ENCODE measurements at regions not wholly inside any gene's neighbourhood (a gene's known extent, or its start where the extent isn't known, plus 50 kb on each side); places are given as distances from the start of the nearest gene placed in this dataset.

DNA sequence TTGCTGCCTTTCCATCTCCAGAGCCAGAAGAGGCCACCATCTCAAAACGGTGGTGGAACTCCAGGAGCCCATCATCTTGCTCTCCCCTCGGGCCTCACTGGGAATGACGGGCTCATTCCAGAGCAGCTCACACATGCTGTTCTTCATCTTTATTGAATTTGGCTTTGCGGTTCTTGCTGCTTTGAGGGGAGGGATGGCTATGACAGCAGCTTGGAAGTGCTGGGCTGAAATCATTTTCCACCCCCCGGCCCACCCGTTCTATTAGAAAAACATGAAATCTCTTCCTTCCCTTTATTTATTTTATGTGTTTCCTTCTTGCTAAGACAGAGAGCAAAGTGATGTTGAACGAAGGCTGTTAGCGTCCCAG lies 149.8 kb upstream of the RPL38 start:
- TF ChIP-seq, protein P1, sequence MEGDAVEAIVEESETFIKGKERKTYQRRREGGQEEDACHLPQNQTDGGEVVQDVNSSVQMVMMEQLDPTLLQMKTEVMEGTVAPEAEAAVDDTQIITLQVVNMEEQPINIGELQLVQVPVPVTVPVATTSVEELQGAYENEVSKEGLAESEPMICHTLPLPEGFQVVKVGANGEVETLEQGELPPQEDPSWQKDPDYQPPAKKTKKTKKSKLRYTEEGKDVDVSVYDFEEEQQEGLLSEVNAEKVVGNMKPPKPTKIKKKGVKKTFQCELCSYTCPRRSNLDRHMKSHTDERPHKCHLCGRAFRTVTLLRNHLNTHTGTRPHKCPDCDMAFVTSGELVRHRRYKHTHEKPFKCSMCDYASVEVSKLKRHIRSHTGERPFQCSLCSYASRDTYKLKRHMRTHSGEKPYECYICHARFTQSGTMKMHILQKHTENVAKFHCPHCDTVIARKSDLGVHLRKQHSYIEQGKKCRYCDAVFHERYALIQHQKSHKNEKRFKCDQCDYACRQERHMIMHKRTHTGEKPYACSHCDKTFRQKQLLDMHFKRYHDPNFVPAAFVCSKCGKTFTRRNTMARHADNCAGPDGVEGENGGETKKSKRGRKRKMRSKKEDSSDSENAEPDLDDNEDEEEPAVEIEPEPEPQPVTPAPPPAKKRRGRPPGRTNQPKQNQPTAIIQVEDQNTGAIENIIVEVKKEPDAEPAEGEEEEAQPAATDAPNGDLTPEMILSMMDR (IDR thresholded peaks at IDR 0.05; ENCODE audit: low read depth, low read length) = no peak
- TF ChIP-seq POLR2A (IDR thresholded peaks at IDR 0.05; ENCODE audit: extremely low read depth, insufficient read length) (no peak), MAX (IDR thresholded peaks at IDR 0.05; ENCODE audit: low read depth, low read length) (no peak)
